A673 (cell line): ENCODE measurements at regions not wholly inside any gene's neighbourhood (a gene's known extent, or its start where the extent isn't known, plus 50 kb on each side); places are given as distances from the start of the nearest gene placed in this dataset.

ENCODE experiments used
- BruUV-seq: library from RNA; stranded (reverse); fragments of 400-500 nt; replicated peaks from 2 replicates; lab custom pipeline; 2021; lab: Mats Ljungman, UMichigan
- CTCF ChIA-PET: fragments of 300-600 bp; sonication (Branson Sonifier 250); formaldehyde crosslinking; loops from one replicate; lab custom pipeline; 2022; ENCODE audit warnings: antibody characterized with exemption; lab: Charles Lee
- POLR2A ChIA-PET: fragments of 300-600 bp; sonication (Branson Sonifier 250); formaldehyde crosslinking; loops from one replicate; lab custom pipeline; 2022; ENCODE audit warnings: antibody characterized with exemption; ENCODE audit not compliant: low non-redundant PET; lab: Charles Lee
- DNase-seq: peaks from one replicate; pipeline ENCODE4 v3.0.0-alpha.2; 2015; ENCODE audit warnings: low spot score
- H3K27ac ChIP-seq: fragments of 200-600 bp; sonication (generic); 2 replicates; pipeline ENCODE4 v1.5.1; 2016; ENCODE audit warnings: mixed run types, low read depth, mild to moderate bottlenecking, mixed read lengths, antibody characterized with exemption, low read length; ENCODE audit not compliant: poor library complexity, severe bottlenecking
- H3K27me3 ChIP-seq: fragments of 200-600 bp; sonication (generic); replicated peaks from 2 replicates; pipeline ENCODE4 v1.6.1; 2017; ENCODE audit warnings: mixed run types, low read depth, mild to moderate bottlenecking, mixed read lengths, antibody characterized with exemption, low read length; ENCODE audit not compliant: insufficient read depth, poor library complexity
- H3K36me3 ChIP-seq: fragments of 200-600 bp; sonication (generic); 2 replicates; pipeline ENCODE4 v1.6.1; 2016; ENCODE audit warnings: mixed run types, mild to moderate bottlenecking, mixed read lengths, antibody characterized with exemption, low read length; ENCODE audit not compliant: insufficient read depth, poor library complexity, severe bottlenecking
- H3K4me1 ChIP-seq: fragments of 200-600 bp; sonication (generic); 2 replicates; pipeline ENCODE4 v1.6.1; 2017; ENCODE audit warnings: mixed run types, mild to moderate bottlenecking, mixed read lengths, antibody characterized with exemption, low read length; ENCODE audit not compliant: insufficient read depth, poor library complexity, severe bottlenecking
- H3K4me3 ChIP-seq: fragments of 200-600 bp; sonication (generic); 2 replicates; pipeline ENCODE4 v1.5.1; 2016; ENCODE audit warnings: low read depth, mixed run types, mild to moderate bottlenecking, mixed read lengths, low read length; ENCODE audit not compliant: poor library complexity, severe bottlenecking
- H3K9me3 ChIP-seq: fragments of 200-600 bp; sonication (generic); 2 replicates; pipeline ENCODE4 v1.6.1; 2016; ENCODE audit warnings: mixed run types, low read depth, mild to moderate bottlenecking, mixed read lengths, antibody characterized with exemption, low read length; ENCODE audit not compliant: poor library complexity, severe bottlenecking
- EZH2 ChIP-seq: fragments of 200-600 bp; sonication (generic); IDR thresholded peaks from 2 replicates; pipeline ENCODE4 v1.6.1; 2017; ENCODE audit warnings: borderline replicate concordance, low read depth, mild to moderate bottlenecking, mixed read lengths, antibody characterized with exemption, low read length; ENCODE audit not compliant: poor library complexity, severe bottlenecking
- intact Hi-C: fragments of 100-400 bp; cut with micrococcal nuclease; formaldehyde crosslinking; loops from one replicate; pipeline ENCODE4 v1.10.0; 2022; ENCODE audit not compliant: unreplicated experiment
- TF ChIP-seq, protein P1 (sequence below): fragments of 300-800, 200-600 bp; sonication (generic); conservative IDR thresholded peaks from 2 replicates; pipeline ENCODE4 v1.5.1; 2017; ENCODE audit warnings: low read depth, mild to moderate bottlenecking, antibody characterized with exemption, low read length, moderate library complexity, mixed read lengths

DNA sequence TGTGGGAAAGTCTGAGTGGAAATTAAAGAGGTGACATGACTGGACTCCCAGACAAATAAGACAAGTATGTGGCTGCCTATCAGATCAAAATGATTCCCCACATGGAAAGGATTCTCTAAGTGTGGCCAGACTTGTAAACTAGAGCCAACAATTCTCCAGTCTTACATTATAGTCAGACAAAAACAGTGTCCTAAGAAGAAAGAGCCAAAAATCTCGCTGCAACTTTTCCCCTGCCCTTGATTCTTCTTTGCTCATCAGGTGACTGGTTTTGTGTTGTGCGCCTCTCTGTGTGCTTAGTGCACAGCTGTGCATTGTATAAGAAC is 164.2 kb upstream of the TARS1 start:
- no TSS peak for BruUV-seq
- no peak for TF ChIP-seq EZH2
- TF ChIP-seq, protein P1, sequence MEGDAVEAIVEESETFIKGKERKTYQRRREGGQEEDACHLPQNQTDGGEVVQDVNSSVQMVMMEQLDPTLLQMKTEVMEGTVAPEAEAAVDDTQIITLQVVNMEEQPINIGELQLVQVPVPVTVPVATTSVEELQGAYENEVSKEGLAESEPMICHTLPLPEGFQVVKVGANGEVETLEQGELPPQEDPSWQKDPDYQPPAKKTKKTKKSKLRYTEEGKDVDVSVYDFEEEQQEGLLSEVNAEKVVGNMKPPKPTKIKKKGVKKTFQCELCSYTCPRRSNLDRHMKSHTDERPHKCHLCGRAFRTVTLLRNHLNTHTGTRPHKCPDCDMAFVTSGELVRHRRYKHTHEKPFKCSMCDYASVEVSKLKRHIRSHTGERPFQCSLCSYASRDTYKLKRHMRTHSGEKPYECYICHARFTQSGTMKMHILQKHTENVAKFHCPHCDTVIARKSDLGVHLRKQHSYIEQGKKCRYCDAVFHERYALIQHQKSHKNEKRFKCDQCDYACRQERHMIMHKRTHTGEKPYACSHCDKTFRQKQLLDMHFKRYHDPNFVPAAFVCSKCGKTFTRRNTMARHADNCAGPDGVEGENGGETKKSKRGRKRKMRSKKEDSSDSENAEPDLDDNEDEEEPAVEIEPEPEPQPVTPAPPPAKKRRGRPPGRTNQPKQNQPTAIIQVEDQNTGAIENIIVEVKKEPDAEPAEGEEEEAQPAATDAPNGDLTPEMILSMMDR, result no peak
- Histone ChIP-seq H3K4me3 (no peak overlapping the region), H3K27me3 (no peaks in the 10 kb centered on the region), H3K27ac (no peak overlapping the region), H3K9me3 (no peaks in the 10 kb centered on the region), H3K4me1 (no peaks in the 10 kb centered on the region), H3K36me3 (no peaks in the 10 kb centered on the region)
- no peak for DNase-seq
- intact Hi-C loops, result no loop called here
- CTCF ChIA-PET, result no interaction called here
- POLR2A ChIA-PET, result no interaction called here

DNA sequence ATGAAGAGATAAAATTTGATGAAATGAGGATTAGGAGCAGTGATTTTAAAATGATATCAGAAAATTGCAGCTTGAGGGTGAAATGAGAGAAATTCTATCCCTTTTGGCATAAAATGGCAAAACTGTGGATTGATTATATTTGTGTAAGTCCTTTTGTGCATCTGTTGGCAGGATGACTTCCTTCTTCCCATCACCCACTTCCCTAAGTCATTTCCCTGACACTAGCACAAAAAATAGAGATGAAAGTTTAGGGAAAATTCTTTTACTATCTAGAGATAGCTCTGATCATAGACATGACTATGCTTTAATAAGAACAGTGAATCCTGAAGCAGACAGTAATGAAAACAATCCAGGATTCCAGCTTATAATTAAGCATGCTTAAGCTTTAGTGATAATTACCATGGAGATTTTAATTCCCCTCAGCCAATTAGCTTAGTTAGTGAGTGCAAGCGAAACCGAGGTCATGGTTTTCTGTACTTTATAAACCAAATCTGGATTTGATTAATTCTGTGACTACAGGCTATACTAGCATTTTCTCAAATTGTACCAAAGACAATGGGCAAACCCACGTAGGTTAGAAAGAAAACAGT is 163.6 kb upstream of the TARS1 start:
- Histone ChIP-seq H3K36me3 (no peaks in the 10 kb centered on the region), H3K27ac (no peak overlapping the region), H3K9me3 (no peaks in the 10 kb centered on the region), H3K27me3 (no peaks in the 10 kb centered on the region), H3K4me1 (no peaks in the 10 kb centered on the region), H3K4me3 (no peak overlapping the region)
- DNase-seq, result no peak
- no peak for TF ChIP-seq EZH2
- TF ChIP-seq, protein P1, result no peak
- no TSS peak for BruUV-seq
- ChIA-PET CTCF (no interaction called here), POLR2A (no interaction called here)
- intact Hi-C loops, result no loop called here

DNA sequence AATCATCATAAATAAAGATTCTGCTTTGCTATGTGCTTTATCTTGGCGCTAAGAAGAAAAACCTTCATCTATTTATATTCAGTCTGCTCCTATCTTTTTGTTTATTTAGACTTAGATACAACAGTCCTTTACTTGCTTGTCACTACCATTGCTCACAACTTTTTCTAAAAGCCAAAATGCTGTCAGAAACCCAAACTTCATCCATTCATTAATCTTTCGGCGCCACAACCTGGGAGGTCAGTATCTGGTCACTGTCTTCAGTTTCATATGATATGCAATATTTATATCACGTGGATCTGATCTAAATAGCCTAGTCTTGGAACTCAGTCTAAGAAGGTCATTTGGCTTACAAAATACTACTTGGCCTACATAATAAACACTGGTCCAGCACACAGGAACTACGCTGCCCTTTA is 159.3 kb upstream of the TARS1 start:
- Histone ChIP-seq H3K4me3 (no peak overlapping the region), H3K27ac (no peak overlapping the region), H3K27me3 (no peaks in the 10 kb centered on the region), H3K4me1 (no peaks in the 10 kb centered on the region), H3K36me3 (no peaks in the 10 kb centered on the region), H3K9me3 (no peaks in the 10 kb centered on the region)
- ChIA-PET CTCF (no interaction called here), POLR2A (no interaction called here)
- DNase-seq, result no peak
- intact Hi-C loops, result no loop called here
- no peak for TF ChIP-seq EZH2
- TF ChIP-seq, protein P1, result no peak
- no TSS peak for BruUV-seq
